ENCODE measurements at regions not wholly inside any gene's neighbourhood (a gene's known extent, or its start where the extent isn't known, plus 50 kb on each side); places are given as distances from the start of the nearest gene placed in this dataset.

DNA sequence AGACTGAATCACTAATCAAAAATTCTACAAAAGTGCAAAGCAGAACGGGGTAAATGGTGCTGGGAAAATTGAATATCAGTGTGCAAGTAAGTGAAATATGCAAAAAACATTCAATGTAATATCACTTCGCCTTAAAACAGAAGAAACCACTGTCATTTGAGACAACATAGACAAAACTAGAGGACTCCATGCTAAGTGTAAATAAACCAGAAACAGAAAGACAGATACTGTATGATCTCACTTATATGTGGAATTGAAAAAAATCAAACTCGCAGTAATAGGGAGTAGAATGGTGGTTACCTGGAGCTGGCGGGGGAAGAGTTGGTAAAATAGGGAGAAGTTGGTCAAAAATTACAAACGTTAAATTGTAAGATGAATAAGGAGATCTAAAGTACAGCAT, 1420.0 kb upstream of the CDH2 start:
- TF ChIP-seq, protein P1, sequence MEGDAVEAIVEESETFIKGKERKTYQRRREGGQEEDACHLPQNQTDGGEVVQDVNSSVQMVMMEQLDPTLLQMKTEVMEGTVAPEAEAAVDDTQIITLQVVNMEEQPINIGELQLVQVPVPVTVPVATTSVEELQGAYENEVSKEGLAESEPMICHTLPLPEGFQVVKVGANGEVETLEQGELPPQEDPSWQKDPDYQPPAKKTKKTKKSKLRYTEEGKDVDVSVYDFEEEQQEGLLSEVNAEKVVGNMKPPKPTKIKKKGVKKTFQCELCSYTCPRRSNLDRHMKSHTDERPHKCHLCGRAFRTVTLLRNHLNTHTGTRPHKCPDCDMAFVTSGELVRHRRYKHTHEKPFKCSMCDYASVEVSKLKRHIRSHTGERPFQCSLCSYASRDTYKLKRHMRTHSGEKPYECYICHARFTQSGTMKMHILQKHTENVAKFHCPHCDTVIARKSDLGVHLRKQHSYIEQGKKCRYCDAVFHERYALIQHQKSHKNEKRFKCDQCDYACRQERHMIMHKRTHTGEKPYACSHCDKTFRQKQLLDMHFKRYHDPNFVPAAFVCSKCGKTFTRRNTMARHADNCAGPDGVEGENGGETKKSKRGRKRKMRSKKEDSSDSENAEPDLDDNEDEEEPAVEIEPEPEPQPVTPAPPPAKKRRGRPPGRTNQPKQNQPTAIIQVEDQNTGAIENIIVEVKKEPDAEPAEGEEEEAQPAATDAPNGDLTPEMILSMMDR (IDR thresholded peaks at IDR 0.05), result no peak
- no peak overlapping the region for H3K27ac ChIP-seq
- H3K4me3 ChIP-seq, result no peak overlapping the region
- no peak for DNase-seq (ENCODE audit: low spot score)

DNA sequence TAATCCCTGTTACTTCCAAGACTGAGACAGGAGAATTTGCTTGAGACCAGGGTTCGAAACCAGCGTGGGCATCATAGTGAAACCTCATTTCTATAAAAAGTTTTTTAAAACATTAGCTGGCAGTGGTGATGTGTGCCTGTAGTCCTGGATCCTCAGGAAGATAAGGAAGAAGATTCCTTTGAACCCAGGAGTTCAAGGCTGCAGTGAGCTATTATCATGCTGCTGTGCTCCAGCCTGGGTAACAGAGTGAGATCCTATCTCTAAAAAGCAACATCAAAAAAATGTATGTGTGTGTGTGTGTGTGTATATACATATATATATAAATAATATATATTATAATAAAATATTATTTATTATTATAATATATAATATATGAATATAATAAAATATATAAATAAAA, 1417.6 kb upstream of the CDH2 start:
- Histone ChIP-seq H3K4me3 (no peak overlapping the region), H3K27ac (no peak overlapping the region)
- TF ChIP-seq, protein P1 (IDR thresholded peaks at IDR 0.05), result no peak
- DNase-seq (ENCODE audit: low spot score), result no peak

DNA sequence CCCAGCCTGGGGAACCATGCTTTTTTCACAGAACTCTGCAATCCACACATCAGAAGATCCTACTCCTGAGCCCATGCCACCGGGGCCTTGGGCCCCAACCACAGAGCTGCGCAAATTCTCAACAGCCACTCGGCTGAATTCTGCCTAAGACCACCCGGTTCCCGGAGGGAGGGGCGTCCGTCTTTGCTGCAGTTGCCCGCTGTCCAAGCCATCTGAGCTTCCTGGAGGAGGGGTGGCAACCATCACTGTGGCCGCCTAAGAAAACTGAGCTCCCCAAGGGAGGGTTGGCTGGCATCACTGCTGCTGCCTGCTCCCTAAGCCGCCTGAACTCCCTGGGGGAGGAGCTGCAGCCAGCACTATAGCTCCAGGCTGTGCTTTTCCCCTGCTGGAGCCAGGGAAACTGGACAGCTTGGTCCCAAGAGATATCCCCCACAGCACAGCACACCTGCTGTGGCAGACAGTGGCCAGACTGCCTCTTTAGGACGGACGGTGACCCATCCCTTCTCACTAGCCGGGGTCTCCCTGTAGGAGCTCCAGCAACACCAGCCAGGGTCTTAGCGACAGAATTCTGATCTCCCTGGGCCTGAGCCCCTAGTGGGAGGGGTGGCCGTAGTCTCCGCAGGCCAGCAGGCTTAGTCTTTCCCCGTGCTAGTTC, 1411.6 kb upstream of the CDH2 start:
- no peak for DNase-seq (ENCODE audit: low spot score)
- H3K4me3 ChIP-seq, result no peak overlapping the region
- H3K27ac ChIP-seq, result no peak overlapping the region
- TF ChIP-seq, protein P1 (IDR thresholded peaks at IDR 0.05), result no peak

DNA sequence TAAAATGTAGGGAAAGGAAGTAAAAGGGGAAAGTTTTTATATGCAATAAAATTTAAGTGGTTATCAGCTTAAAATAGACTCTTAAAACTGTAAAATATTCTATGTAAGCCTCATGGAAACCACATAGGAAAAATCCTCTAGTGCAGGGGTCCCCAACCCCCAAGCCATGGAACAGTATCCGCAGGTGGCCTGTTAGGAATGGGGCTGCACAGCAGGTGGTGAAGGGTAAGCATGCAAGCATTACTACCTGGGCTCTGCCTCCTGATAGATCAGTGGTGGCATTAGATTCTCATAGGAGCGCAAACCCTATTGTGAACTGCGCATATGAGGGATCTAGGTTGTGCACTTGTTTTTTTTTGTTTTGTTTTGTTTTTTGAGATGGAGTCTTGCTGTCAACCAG, 1409.3 kb upstream of the CDH2 start:
- no peak overlapping the region for H3K4me3 ChIP-seq
- DNase-seq (ENCODE audit: low spot score), result no peak
- H3K27ac ChIP-seq, result no peak overlapping the region
- TF ChIP-seq, protein P1 (IDR thresholded peaks at IDR 0.05), result no peak

DNA sequence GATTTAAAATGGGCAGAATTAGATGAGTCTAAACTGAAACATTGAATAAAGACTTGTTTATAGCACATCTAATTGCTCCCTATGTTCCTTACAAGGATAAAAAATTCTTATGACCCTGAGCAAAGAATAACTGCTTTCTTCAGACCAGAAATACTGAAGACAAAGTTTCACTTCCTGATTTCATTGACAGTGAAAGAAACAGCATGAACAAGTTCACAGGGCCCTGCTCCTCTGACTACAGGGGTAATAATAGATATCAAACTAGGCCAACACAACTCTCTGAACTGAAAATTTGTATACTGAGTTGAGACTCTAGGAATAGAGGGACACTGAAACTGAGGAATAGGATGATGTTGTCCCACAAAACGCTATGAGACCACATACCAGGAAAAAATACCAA, 1383.3 kb upstream of the CDH2 start:
- TF ChIP-seq, protein P1 (IDR thresholded peaks at IDR 0.05), result no peak
- no peak for DNase-seq (ENCODE audit: low spot score)
- Histone ChIP-seq H3K27ac (no peak overlapping the region), H3K4me3 (no peak overlapping the region)

DNA sequence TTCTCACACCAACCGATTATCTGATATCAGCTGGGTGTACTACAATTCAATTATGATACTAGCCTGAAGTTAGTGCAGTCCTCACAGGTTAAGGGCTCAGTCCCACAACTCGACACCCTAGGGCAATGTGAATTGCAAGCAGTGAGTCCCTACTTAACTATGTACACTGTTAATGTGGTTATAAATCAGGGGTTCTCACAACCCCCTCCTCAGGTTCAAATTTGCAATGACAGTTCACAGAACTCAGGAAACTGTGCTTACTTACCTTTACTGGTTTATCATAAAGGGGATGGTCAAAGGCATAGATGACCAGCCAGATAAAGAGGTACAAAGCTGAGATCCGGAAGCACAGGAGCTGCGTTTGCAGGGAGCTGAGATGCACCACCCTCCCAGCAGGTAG, 1379.1 kb upstream of the CDH2 start:
- Histone ChIP-seq H3K27ac (no peak overlapping the region), H3K4me3 (no peak overlapping the region)
- TF ChIP-seq, protein P1 (IDR thresholded peaks at IDR 0.05), result no peak
- no peak for DNase-seq (ENCODE audit: low spot score)

DNA sequence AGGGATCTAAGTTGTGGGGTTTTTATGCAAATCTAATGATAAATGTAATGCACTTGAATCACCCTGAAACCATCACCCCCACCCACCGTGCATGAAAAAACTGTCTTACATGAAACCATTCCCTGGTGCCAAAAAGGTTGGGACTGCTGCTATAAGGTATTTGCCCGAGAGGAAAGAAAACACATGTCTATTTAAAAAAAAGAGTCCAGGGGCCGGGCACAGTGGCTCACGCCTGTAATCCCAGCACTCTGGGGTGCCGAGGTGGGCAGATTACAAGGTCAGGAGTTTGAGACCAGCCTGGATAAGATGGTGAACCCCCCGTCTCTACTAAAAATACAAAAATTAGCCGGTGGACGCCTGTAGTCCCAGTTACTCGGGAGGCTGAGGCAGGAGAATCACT, 1372.8 kb upstream of the CDH2 start:
- H3K27ac ChIP-seq, result no peak overlapping the region
- no peak overlapping the region for H3K4me3 ChIP-seq
- TF ChIP-seq, protein P1 (IDR thresholded peaks at IDR 0.05), result no peak
- DNase-seq (ENCODE audit: low spot score), result no peak
